H1 (cell line): ENCODE measurements at regions not wholly inside any gene's neighbourhood (a gene's known extent, or its start where the extent isn't known, plus 50 kb on each side); places are given as distances from the start of the nearest gene placed in this dataset.

Source experiments
- CTCF ChIA-PET: fragments of 300-600 bp; sonication (Branson Sonifier 250); formaldehyde crosslinking; loops from one replicate; lab custom pipeline; 2021; ENCODE audit not compliant: partially characterized antibody; lab: Charles Lee
- POLR2A ChIA-PET: fragments of 300-600 bp; sonication (Branson Sonifier 250); formaldehyde crosslinking; loops from one replicate; lab custom pipeline; 2021; ENCODE audit warnings: inconsistent platforms; ENCODE audit not compliant: partially characterized antibody; lab: Charles Lee
- DNase-seq, 2 experiments: peaks; one replicate each; pipeline versions ENCODE4 v3.0.0 to v3.0.0-alpha.2; 2010 to 2022; ENCODE audit warnings: low spot score in 2 of 2, low read depth in 1 of 2, mixed read lengths in 1 of 2
- FAIRE-seq: peaks from 2 replicates; lab custom pipeline; 2011; peaks lifted over from hg19 to GRCh38; lab: Jason Lieb, UNC
- H2AFZ ChIP-seq: 2 replicates; pipeline ENCODE4 v1.8.1; 2012; ENCODE audit warnings: low read length, inconsistent platforms
- H2AK5ac ChIP-seq: 2 replicates; pipeline ENCODE4 v1.6.1; 2013; ENCODE audit warnings: low read depth, low read length
- H2BK120ac ChIP-seq: replicated peaks from 2 replicates; pipeline ENCODE3; 2013; ENCODE audit warnings: low read depth, low read length, inconsistent platforms
- H2BK12ac ChIP-seq: 2 replicates; pipeline ENCODE4 v1.6.1; 2013; ENCODE audit warnings: low read depth, low read length
- H2BK15ac ChIP-seq: 2 replicates; pipeline ENCODE4 v1.6.1; 2013; ENCODE audit warnings: low read length
- H2BK20ac ChIP-seq: 2 replicates; pipeline ENCODE4 v1.6.1; 2013; ENCODE audit warnings: low read length
- H2BK5ac ChIP-seq: 2 replicates; pipeline ENCODE4 v1.6.1; 2013; ENCODE audit warnings: low read depth, low read length
- H3K14ac ChIP-seq: 2 replicates; pipeline ENCODE4 v1.6.1; 2013; ENCODE audit warnings: inconsistent platforms; ENCODE audit not compliant: insufficient read length
- H3K18ac ChIP-seq: 2 replicates; pipeline ENCODE4 v1.6.1; 2013; ENCODE audit warnings: low read length; ENCODE audit errors: extremely low read depth
- H3K23ac ChIP-seq: 2 replicates; pipeline ENCODE4 v1.6.1; 2013; ENCODE audit warnings: inconsistent platforms; ENCODE audit not compliant: insufficient read length
- H3K23me2 ChIP-seq: 2 replicates; pipeline ENCODE4 v1.6.1; 2013; ENCODE audit warnings: low read depth, low read length
- H3K27ac ChIP-seq: 2 replicates; pipeline ENCODE4 v1.6.1; 2011; ENCODE audit warnings: low read depth, low read length, inconsistent platforms
- H3K27me3 ChIP-seq, 4 experiments: replicated peaks in 1 of 4; 1 replicate in 1 of 4; 2 replicates in 3 of 4; pipeline versions ENCODE4 v1.6.1 to v1.8.1; 2011 to 2013; ENCODE audit warnings: low read length in 3 of 4, mild to moderate bottlenecking in 3 of 4, inconsistent platforms in 2 of 4, mixed read lengths in 2 of 4, moderate library complexity in 1 of 4; ENCODE audit not compliant: control insufficient read depth in 3 of 4, insufficient read depth in 3 of 4; ENCODE audit errors: extremely low read depth in 1 of 4
- H3K36me3 ChIP-seq, 4 experiments: 2 replicates each; pipeline versions ENCODE4 v1.6.1 to v1.8.1; 2011 to 2013; ENCODE audit warnings: mild to moderate bottlenecking in 4 of 4, low read length in 3 of 4, moderate library complexity in 2 of 4, control low read depth in 1 of 4, inconsistent platforms in 1 of 4; ENCODE audit not compliant: insufficient read depth in 4 of 4, control insufficient read depth in 2 of 4
- H3K4ac ChIP-seq: replicated peaks from 2 replicates; pipeline ENCODE3; 2013; ENCODE audit warnings: low read length, low read depth, mixed read lengths, inconsistent platforms; ENCODE audit not compliant: insufficient read length
- H3K4me1 ChIP-seq, 4 experiments: replicated peaks in 1 of 4; 1 replicate in 1 of 4; 2 replicates in 3 of 4; pipeline versions ENCODE4 v1.6.1 to v1.8.1; 2011 to 2013; ENCODE audit warnings: low read length in 3 of 4, inconsistent platforms in 2 of 4, mixed read lengths in 1 of 4; ENCODE audit not compliant: insufficient read depth in 4 of 4, control insufficient read depth in 3 of 4
- H3K4me2 ChIP-seq, 2 experiments: 2 replicates each; pipeline versions ENCODE4 v1.6.1 to v1.8.1; 2011 to 2013; ENCODE audit warnings: low read depth in 2 of 2, low read length in 2 of 2, control low read depth in 1 of 2, inconsistent platforms in 1 of 2, mild to moderate bottlenecking in 1 of 2; ENCODE audit not compliant: insufficient read depth in 1 of 2
- H3K4me3 ChIP-seq, 4 experiments: fragments of 200-600, 300-600 bp in 1 of 4; sonication (generic), shearing (Covaris generic), sonication (Bioruptor Twin) in 1 of 4; 2 replicates each; pipeline versions ENCODE4 v1.5.1 to v1.8.1; 2011 to 2016; ENCODE audit warnings: low read length in 4 of 4, low read depth in 3 of 4, control low read depth in 2 of 4, inconsistent platforms in 2 of 4, mild to moderate bottlenecking in 2 of 4, mixed read lengths in 1 of 4, moderate library complexity in 1 of 4; ENCODE audit not compliant: insufficient read depth in 2 of 4; ENCODE audit errors: extremely low read depth in 1 of 4
- H3K56ac ChIP-seq: replicated peaks from 2 replicates; pipeline ENCODE3; 2013; ENCODE audit warnings: low read depth, mild to moderate bottlenecking, mixed read lengths, low read length, inconsistent platforms; ENCODE audit not compliant: insufficient read length
- H3K79me1 ChIP-seq: 2 replicates; pipeline ENCODE4 v1.6.1; 2013; ENCODE audit warnings: low read depth, low read length, control low read depth
- H3K79me2 ChIP-seq, 2 experiments: 2 replicates each; pipeline versions ENCODE4 v1.6.1 to v1.8.1; 2012 to 2013; ENCODE audit warnings: low read length in 2 of 2, mild to moderate bottlenecking in 2 of 2, inconsistent platforms in 1 of 2; ENCODE audit not compliant: insufficient read depth in 2 of 2, control insufficient read depth in 1 of 2
- H3K9ac ChIP-seq, 4 experiments: replicated peaks in 1 of 4; 1 replicate in 1 of 4; 2 replicates in 3 of 4; pipeline versions ENCODE4 v1.6.1 to v1.8.1; 2011 to 2013; ENCODE audit warnings: low read depth in 3 of 4, low read length in 3 of 4, control low read depth in 2 of 4, mild to moderate bottlenecking in 2 of 4, moderate library complexity in 2 of 4, inconsistent platforms in 1 of 4; ENCODE audit errors: extremely low read depth in 1 of 4
- H3K9me3 ChIP-seq, 2 experiments: 2 replicates each; pipeline versions ENCODE4 v1.6.1 to v1.8.1; 2012 to 2013; ENCODE audit warnings: mild to moderate bottlenecking in 2 of 2, moderate library complexity in 2 of 2, control low read depth in 1 of 2, inconsistent platforms in 1 of 2, low read depth in 1 of 2, low read length in 1 of 2, mixed read lengths in 1 of 2; ENCODE audit not compliant: insufficient read depth in 2 of 2
- H4K20me1 ChIP-seq, 2 experiments: replicated peaks in 1 of 2; 2 replicates each; pipeline versions ENCODE3 to v1.8.1; 2011 to 2013; ENCODE audit warnings: inconsistent platforms in 2 of 2, low read length in 2 of 2, mild to moderate bottlenecking in 1 of 2; ENCODE audit not compliant: insufficient read depth in 2 of 2, control insufficient read depth in 1 of 2
- H4K5ac ChIP-seq: 2 replicates; pipeline ENCODE4 v1.6.1; 2013; ENCODE audit warnings: low read length, low read depth, mixed read lengths, inconsistent platforms; ENCODE audit not compliant: insufficient read length
- H4K8ac ChIP-seq: 2 replicates; pipeline ENCODE4 v1.8.0; 2013; ENCODE audit warnings: mild to moderate bottlenecking, moderate library complexity, low read length, inconsistent platforms; ENCODE audit not compliant: insufficient read depth; ENCODE audit errors: extremely low read depth
- H4K91ac ChIP-seq: replicated peaks from 2 replicates; pipeline ENCODE3; 2013; ENCODE audit warnings: low read length, mixed read lengths, inconsistent platforms; ENCODE audit not compliant: insufficient read length
- BACH1 ChIP-seq: IDR thresholded peaks from 2 replicates; pipeline ENCODE4 v1.6.1; 2012; ENCODE audit warnings: low read length, improper control_type of control experiment
- EGR1 ChIP-seq: IDR thresholded peaks from 2 replicates; pipeline ENCODE4 v1.6.1; 2011; ENCODE audit warnings: low read depth, low read length, borderline replicate concordance
- POLR2A ChIP-seq, 2 experiments: IDR thresholded peaks; 1 replicate in 1 of 2; 2 replicates in 1 of 2; pipeline ENCODE4 v1.6.1; 2011; ENCODE audit warnings: low read depth in 2 of 2, low read length in 2 of 2, mild to moderate bottlenecking in 2 of 2; ENCODE audit errors: control extremely low read depth in 1 of 2
- POLR2AphosphoS5 ChIP-seq: IDR thresholded peaks from 2 replicates; pipeline ENCODE4 v1.6.1; 2011; ENCODE audit warnings: low read depth, low read length
- RBBP5 ChIP-seq: IDR thresholded peaks from 2 replicates; pipeline ENCODE4 v1.7.1; 2012; ENCODE audit warnings: low read depth, mild to moderate bottlenecking, inconsistent platforms, low read length, moderate library complexity, borderline replicate concordance
- RXRA ChIP-seq: IDR thresholded peaks from 2 replicates; pipeline ENCODE4 v1.6.1; 2011; ENCODE audit warnings: low read depth, mild to moderate bottlenecking, low read length, moderate library complexity; ENCODE audit not compliant: insufficient read depth
- SAP30 ChIP-seq: fragments of 300-600 bp; sonication (generic); IDR thresholded peaks from 2 replicates; pipeline ENCODE4 v1.7.1; 2012; ENCODE audit warnings: low read length, moderate library complexity, mild to moderate bottlenecking, inconsistent platforms; ENCODE audit not compliant: insufficient read depth, insufficient replicate concordance
- SIN3A ChIP-seq, 2 experiments: IDR thresholded peaks in 1 of 2; conservative IDR thresholded peaks in 1 of 2; 2 replicates each; pipeline ENCODE4 v1.6.1; 2011 to 2012; ENCODE audit warnings: low read length in 2 of 2, improper control_type of control experiment in 1 of 2, low read depth in 1 of 2, mild to moderate bottlenecking in 1 of 2
- SP1 ChIP-seq: IDR thresholded peaks from 2 replicates; pipeline ENCODE4 v1.6.1; 2011; ENCODE audit warnings: low read depth, low read length
- SP4 ChIP-seq: IDR thresholded peaks from 2 replicates; pipeline ENCODE4 v1.6.1; 2012; ENCODE audit warnings: low read length, inconsistent platforms
- TAF7 ChIP-seq: optimal IDR thresholded peaks from 2 replicates; pipeline ENCODE3; 2011; ENCODE audit warnings: low read depth, mild to moderate bottlenecking, inconsistent platforms, low read length, moderate library complexity, borderline replicate concordance

DNA sequence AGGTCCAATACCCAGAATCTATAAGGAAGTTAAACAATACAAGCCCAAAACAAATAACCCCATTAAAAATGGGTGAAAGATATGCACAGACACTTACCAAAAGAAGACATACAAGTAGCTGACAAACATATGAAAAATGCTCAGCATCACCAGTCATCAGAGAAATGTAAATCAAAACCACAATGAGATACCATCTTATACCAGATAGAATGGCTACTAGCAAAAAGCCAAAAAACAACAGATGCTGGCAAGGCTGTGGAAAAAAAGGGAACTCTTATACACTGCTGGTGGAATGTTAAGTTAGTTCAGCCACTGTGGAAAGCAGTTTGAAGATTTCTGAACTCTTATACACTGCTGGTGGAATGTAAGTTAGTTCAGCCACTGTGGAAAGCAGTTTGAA lies 331.1 kb downstream of the KIF20B start:
- no peak overlapping the region for H2BK20ac ChIP-seq
- H2AFZ ChIP-seq: no peak overlapping the region
- H3K23me2 ChIP-seq: no peaks in the 10 kb centered on the region
- no peak overlapping the region for H2BK15ac ChIP-seq
- no peak overlapping the region for H4K5ac ChIP-seq
- H3K4me2 ChIP-seq: no peak overlapping the region
- no peak overlapping the region for H3K23ac ChIP-seq
- H3K9me3 ChIP-seq: no peaks in the 10 kb centered on the region
- H3K79me1 ChIP-seq: no peaks in the 10 kb centered on the region
- no peaks in the 10 kb centered on the region for H3K79me2 ChIP-seq
- no peaks in the 10 kb centered on the region for H4K20me1 ChIP-seq
- POLR2A ChIA-PET: no interaction called here
- no peak overlapping the region for H3K18ac ChIP-seq
- no peak overlapping the region for H2BK5ac ChIP-seq
- no peak overlapping the region for H2BK120ac ChIP-seq
- DNase-seq (no peak), FAIRE-seq (no peak)
- no peak overlapping the region for H2BK12ac ChIP-seq
- no peaks in the 10 kb centered on the region for H3K27me3 ChIP-seq
- H3K4me1 ChIP-seq: no peaks in the 10 kb centered on the region
- H4K91ac ChIP-seq: no peak overlapping the region
- no peak overlapping the region for H3K14ac ChIP-seq
- H3K4me3 ChIP-seq: no peak overlapping the region
- no peak overlapping the region for H2AK5ac ChIP-seq
- H3K4ac ChIP-seq: no peak overlapping the region
- CTCF ChIA-PET: no interaction called here
- H3K56ac ChIP-seq: no peak overlapping the region
- TF ChIP-seq BACH1: no peak
- no peak for TF ChIP-seq RXRA
- no peak for TF ChIP-seq SP4
- TF ChIP-seq SIN3A (conservative IDR thresholded peaks at IDR 0.05 in 1 of 2, IDR thresholded peaks at IDR 0.05 in 1 of 2; ENCODE audit: low read depth in 1 of 2, low read length in 2 of 2): no peak
- no peak for TF ChIP-seq TAF7
- TF ChIP-seq SAP30: no peak
- TF ChIP-seq RBBP5: no peak
- TF ChIP-seq POLR2AphosphoS5: no peak
- no peak for TF ChIP-seq EGR1
- TF ChIP-seq SP1: no peak
- TF ChIP-seq POLR2A (IDR thresholded peaks at IDR 0.05; ENCODE audit: control extremely low read depth in 1 of 2, low read depth in 2 of 2, low read length in 2 of 2): no peak
- no peak overlapping the region for H3K9ac ChIP-seq
- no peak overlapping the region for H3K27ac ChIP-seq
- no peaks in the 10 kb centered on the region for H3K36me3 ChIP-seq
- H4K8ac ChIP-seq: no peak overlapping the region
